Nephron progenitor cell (in vitro differentiated cells): ENCODE measurements at regions not wholly inside any gene's neighbourhood (a gene's known extent, or its start where the extent isn't known, plus 50 kb on each side); places are given as distances from the start of the nearest gene placed in this dataset.
"Not testable (repeated sequence)": the region's sequence is repeated elsewhere in the genome, so short reads cannot be mapped to it uniquely, and the experiment has no call there.

Experiments
- DNase-seq: peaks from one replicate; pipeline ENCODE4 v3.0.0; 2021
- H3K27ac Mint-ChIP-seq: 2 replicates; pipeline ENCODE4 v1.8.0; 2021; ENCODE audit warnings: mild to moderate bottlenecking, moderate library complexity, mixed read lengths
- H3K27me3 Mint-ChIP-seq: 2 replicates; pipeline ENCODE4 v1.8.0; 2021; ENCODE audit warnings: mild to moderate bottlenecking, low read depth, mixed read lengths; ENCODE audit not compliant: poor library complexity
- H3K36me3 Mint-ChIP-seq: 2 replicates; pipeline ENCODE4 v1.8.0; 2021; ENCODE audit warnings: low read depth, mixed read lengths
- H3K4me1 Mint-ChIP-seq: 2 replicates; pipeline ENCODE4 v1.8.0; 2021; ENCODE audit warnings: mixed read lengths
- H3K4me3 Mint-ChIP-seq: 2 replicates; pipeline ENCODE4 v1.8.0; 2021; ENCODE audit warnings: mild to moderate bottlenecking, moderate library complexity, mixed read lengths
- H3K9me3 Mint-ChIP-seq: 2 replicates; pipeline ENCODE4 v1.8.0; 2021; ENCODE audit warnings: mild to moderate bottlenecking, moderate library complexity, mixed read lengths
- TF ChIP-seq, protein P1 (sequence below): fragments of 200-600 bp; sonication (generic); IDR thresholded peaks from 2 replicates; pipeline ENCODE4 v1.5.0; 2021; ENCODE audit warnings: antibody characterized with exemption

DNA sequence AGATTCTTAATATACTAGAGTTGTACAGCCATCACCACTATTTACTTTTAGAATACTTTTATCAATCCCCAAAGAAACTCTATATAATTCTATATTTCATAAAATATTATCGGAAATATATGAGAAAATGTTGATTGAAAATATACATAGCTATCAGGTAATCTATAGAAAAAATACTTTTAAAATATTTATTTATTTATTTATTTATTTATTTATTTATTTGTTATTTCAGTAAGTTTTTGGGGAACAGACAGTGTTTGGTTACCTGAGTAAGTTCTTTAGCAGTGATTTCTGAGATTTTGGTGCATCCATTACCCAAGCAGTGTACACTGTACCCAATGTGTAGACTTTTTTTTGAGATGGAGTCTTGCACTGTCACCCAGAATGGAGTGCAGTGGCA, 206.6 kb upstream of the DAAM1 start:
- Mint-ChIP-seq H3K9me3 (no peaks in the 10 kb centered on the region), H3K4me1 (peaks cover 16% of the 10 kb centered on the region), H3K27ac (no peak overlapping the region), H3K4me3 (no peak overlapping the region), H3K36me3 (no peaks in the 10 kb centered on the region), H3K27me3 (peaks cover 2% of the 10 kb centered on the region)
- no peak for DNase-seq
- TF ChIP-seq, protein P1, sequence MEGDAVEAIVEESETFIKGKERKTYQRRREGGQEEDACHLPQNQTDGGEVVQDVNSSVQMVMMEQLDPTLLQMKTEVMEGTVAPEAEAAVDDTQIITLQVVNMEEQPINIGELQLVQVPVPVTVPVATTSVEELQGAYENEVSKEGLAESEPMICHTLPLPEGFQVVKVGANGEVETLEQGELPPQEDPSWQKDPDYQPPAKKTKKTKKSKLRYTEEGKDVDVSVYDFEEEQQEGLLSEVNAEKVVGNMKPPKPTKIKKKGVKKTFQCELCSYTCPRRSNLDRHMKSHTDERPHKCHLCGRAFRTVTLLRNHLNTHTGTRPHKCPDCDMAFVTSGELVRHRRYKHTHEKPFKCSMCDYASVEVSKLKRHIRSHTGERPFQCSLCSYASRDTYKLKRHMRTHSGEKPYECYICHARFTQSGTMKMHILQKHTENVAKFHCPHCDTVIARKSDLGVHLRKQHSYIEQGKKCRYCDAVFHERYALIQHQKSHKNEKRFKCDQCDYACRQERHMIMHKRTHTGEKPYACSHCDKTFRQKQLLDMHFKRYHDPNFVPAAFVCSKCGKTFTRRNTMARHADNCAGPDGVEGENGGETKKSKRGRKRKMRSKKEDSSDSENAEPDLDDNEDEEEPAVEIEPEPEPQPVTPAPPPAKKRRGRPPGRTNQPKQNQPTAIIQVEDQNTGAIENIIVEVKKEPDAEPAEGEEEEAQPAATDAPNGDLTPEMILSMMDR = no peak

DNA sequence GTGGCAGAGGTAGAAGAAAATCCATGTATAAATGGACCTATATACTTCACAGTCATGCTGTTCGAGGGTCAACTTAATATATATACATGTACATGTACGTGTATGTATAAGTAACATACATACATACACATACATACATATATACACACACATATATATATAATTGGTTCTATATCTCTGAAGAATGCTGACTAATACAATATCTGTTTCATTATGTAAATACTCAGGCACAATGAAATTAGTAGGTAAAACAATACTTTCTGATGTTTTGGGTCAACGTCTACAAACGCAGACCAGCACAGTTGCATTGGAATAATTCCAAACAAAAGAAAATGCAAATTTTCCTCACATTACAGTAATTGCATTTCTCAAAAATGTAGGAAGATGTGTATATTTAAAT, 202.7 kb upstream of the DAAM1 start:
- Mint-ChIP-seq H3K9me3 (peaks cover 22% of the 10 kb centered on the region), H3K27ac (no peak overlapping the region), H3K36me3 (no peaks in the 10 kb centered on the region), H3K4me3 (no peak overlapping the region), H3K27me3 (peaks cover 2% of the 10 kb centered on the region), H3K4me1 (peaks cover 9% of the 10 kb centered on the region)
- DNase-seq = no peak
- TF ChIP-seq, protein P1 = no peak

DNA sequence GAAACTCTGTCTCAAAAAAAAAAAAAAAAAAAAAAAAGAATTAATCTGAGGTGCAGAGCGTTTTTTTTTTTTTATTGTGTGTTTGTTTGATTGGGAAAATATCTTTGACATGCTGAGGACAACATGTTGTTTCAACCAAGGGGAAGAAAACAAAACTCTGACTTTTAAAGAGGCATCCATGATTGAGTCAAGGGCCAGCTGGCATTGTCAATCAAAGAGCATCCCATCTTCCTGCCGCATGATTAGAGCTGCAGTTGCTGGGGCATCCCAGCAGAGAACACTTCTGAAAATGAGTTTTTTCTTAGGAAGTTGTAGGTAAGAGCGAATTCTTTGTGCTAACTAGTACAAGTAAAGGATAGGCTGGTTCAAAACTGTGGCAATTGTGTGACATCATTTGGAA, 200.9 kb upstream of the DAAM1 start:
- Mint-ChIP-seq H3K9me3 (peaks cover 23% of the 10 kb centered on the region), H3K27ac (peak overlapping the region; percentile 40), H3K4me1 (no peaks in the 10 kb centered on the region), H3K36me3 (no peaks in the 10 kb centered on the region), H3K27me3 (no peaks in the 10 kb centered on the region), H3K4me3 (no peak overlapping the region)
- no peak for DNase-seq
- TF ChIP-seq, protein P1 = no peak

DNA sequence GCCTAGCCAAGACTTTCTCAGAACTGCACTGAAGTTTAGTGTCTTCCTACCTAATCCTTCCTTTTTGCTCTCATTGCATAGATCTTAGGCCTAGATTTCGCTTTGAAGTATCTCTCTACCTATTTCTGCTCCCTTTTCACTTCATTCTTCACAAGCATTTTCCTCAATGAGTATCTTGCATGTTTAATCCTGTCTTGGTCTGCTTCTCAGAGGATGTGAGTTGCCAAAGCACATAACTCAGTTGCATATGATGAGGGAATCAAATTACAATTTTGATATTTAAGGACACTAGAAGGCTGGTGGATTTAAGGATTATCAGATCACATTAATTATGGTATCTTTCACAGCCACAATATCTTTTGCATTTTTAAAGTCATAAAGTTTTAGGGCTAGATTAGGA, 195.5 kb upstream of the DAAM1 start:
- Mint-ChIP-seq H3K27me3 (no peaks in the 10 kb centered on the region), H3K36me3 (no peaks in the 10 kb centered on the region), H3K4me3 (no peak overlapping the region), H3K27ac (no peak overlapping the region), H3K9me3 (peaks cover 30% of the 10 kb centered on the region), H3K4me1 (no peaks in the 10 kb centered on the region)
- no peak for DNase-seq
- TF ChIP-seq, protein P1 = no peak

DNA sequence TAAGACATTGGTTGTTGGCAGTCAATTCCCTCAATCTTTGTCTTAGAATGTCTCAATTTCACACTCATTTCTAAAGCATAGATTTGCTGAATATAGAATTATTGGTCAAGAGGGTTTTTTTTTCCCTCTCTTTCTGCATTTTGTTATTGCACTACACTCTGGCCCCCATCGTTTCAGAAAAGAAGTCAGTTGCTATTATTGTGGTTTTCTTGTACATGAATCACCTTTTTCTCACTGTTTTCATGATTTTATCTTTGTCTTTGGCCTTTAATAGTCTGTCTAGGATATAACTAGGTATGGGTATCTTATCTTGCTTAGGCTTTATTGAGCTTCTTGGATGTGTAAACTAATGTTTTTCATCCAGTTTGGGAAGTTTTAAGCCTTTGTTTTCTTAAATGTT, 194.3 kb upstream of the DAAM1 start:
- H3K36me3 Mint-ChIP-seq = peaks cover under 1% of the 10 kb centered on the region
- no peak overlapping the region for H3K4me3 Mint-ChIP-seq
- TF ChIP-seq, protein P1 = no peak
- no peak for DNase-seq
- peaks cover under 1% of the 10 kb centered on the region for H3K27me3 Mint-ChIP-seq
- H3K9me3 Mint-ChIP-seq = peaks cover 26% of the 10 kb centered on the region
- H3K27ac Mint-ChIP-seq = no peak overlapping the region
- no peaks in the 10 kb centered on the region for H3K4me1 Mint-ChIP-seq

DNA sequence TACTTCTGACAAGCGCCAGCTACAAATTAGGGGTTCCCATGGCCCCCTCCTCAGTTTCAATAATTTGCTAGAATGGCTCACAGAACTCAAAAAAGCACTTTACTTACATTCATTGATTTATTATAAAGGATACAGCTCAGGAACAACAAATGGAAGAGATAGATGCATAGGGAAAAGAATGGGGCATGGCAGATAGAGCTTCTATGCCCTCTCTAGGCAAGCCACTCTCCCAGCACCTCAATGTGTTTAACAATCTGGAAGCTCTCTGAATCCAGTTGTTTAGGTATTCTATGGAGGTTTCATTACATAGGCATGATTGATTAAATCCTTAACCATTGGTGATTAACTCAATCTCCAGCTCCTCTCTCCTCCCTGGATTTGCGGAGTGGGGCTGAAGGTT, 184.5 kb upstream of the DAAM1 start:
- H3K27me3 Mint-ChIP-seq = peaks cover 9% of the 10 kb centered on the region
- H3K4me3 Mint-ChIP-seq = no peak overlapping the region
- peaks cover 18% of the 10 kb centered on the region for H3K36me3 Mint-ChIP-seq
- TF ChIP-seq, protein P1 = no peak
- no peaks in the 10 kb centered on the region for H3K4me1 Mint-ChIP-seq
- no peak for DNase-seq
- H3K27ac Mint-ChIP-seq = no peak overlapping the region
- peaks cover 32% of the 10 kb centered on the region for H3K9me3 Mint-ChIP-seq

DNA sequence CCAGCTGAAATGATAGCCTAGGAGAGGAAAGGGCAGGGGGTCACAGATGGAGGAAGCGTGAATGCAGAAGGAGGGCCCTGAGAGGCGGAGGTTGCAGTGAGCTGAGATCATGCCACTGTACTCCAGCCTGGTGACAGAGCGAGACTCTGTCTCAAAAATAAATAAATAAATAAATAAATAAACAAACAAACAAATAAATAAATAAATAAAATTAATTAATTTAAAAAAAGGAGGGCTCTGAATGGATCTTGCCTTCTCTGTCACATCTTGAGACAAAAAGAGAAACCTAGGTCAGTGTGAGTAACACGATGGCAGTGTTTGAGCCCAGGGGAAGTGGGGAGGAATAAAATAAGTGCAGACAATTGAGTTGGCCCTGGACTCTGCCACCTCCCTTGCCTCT, 182.3 kb upstream of the DAAM1 start:
- H3K27me3 Mint-ChIP-seq, DNase-seq, H3K4me3 Mint-ChIP-seq, H3K27ac Mint-ChIP-seq, H3K4me1 Mint-ChIP-seq: not testable (repeated sequence)
- H3K9me3 Mint-ChIP-seq = peaks cover 36% of the 10 kb centered on the region
- peaks cover 24% of the 10 kb centered on the region for H3K36me3 Mint-ChIP-seq
